Nephron progenitor cell (in vitro differentiated cells): ENCODE measurements at regions not wholly inside any gene's neighbourhood (a gene's known extent, or its start where the extent isn't known, plus 50 kb on each side); places are given as distances from the start of the nearest gene placed in this dataset.

Source experiments
- DNase-seq: peaks from one replicate; pipeline ENCODE4 v3.0.0; 2021
- H3K27ac Mint-ChIP-seq: 2 replicates; pipeline ENCODE4 v1.8.0; 2021; ENCODE audit warnings: mild to moderate bottlenecking, moderate library complexity, mixed read lengths
- H3K27me3 Mint-ChIP-seq: 2 replicates; pipeline ENCODE4 v1.8.0; 2021; ENCODE audit warnings: mild to moderate bottlenecking, low read depth, mixed read lengths; ENCODE audit not compliant: poor library complexity
- H3K36me3 Mint-ChIP-seq: 2 replicates; pipeline ENCODE4 v1.8.0; 2021; ENCODE audit warnings: low read depth, mixed read lengths
- H3K4me1 Mint-ChIP-seq: 2 replicates; pipeline ENCODE4 v1.8.0; 2021; ENCODE audit warnings: mixed read lengths
- H3K4me3 Mint-ChIP-seq: 2 replicates; pipeline ENCODE4 v1.8.0; 2021; ENCODE audit warnings: mild to moderate bottlenecking, moderate library complexity, mixed read lengths
- H3K9me3 Mint-ChIP-seq: 2 replicates; pipeline ENCODE4 v1.8.0; 2021; ENCODE audit warnings: mild to moderate bottlenecking, moderate library complexity, mixed read lengths
- TF ChIP-seq, protein P1 (sequence below): fragments of 200-600 bp; sonication (generic); IDR thresholded peaks from 2 replicates; pipeline ENCODE4 v1.5.0; 2021; ENCODE audit warnings: antibody characterized with exemption

DNA sequence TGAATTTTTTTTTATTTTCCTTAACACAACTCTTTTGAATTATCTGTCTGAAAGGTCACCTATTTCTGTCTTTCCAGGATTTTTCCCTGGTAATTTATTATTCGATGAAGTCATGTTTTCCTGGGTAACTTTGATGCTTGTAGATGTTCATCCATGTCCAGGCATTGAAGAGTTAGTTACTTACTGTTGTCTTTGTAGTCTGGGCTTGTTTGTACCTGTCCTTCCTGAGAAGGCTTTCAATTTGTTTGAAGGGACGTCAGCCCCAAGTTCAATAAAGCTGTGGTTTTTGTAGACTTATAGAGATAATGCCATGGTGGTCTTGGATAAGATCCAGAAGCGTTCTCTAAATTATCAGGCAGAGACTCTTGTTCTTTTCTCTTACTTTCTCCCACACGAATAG lies 252.4 kb upstream of the ARHGAP24 start:
- TF ChIP-seq, protein P1, sequence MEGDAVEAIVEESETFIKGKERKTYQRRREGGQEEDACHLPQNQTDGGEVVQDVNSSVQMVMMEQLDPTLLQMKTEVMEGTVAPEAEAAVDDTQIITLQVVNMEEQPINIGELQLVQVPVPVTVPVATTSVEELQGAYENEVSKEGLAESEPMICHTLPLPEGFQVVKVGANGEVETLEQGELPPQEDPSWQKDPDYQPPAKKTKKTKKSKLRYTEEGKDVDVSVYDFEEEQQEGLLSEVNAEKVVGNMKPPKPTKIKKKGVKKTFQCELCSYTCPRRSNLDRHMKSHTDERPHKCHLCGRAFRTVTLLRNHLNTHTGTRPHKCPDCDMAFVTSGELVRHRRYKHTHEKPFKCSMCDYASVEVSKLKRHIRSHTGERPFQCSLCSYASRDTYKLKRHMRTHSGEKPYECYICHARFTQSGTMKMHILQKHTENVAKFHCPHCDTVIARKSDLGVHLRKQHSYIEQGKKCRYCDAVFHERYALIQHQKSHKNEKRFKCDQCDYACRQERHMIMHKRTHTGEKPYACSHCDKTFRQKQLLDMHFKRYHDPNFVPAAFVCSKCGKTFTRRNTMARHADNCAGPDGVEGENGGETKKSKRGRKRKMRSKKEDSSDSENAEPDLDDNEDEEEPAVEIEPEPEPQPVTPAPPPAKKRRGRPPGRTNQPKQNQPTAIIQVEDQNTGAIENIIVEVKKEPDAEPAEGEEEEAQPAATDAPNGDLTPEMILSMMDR = no peak
- no peaks in the 10 kb centered on the region for H3K36me3 Mint-ChIP-seq
- H3K4me1 Mint-ChIP-seq = no peaks in the 10 kb centered on the region
- H3K27me3 Mint-ChIP-seq = peaks cover 5% of the 10 kb centered on the region
- no peak overlapping the region for H3K27ac Mint-ChIP-seq
- no peak overlapping the region for H3K4me3 Mint-ChIP-seq
- DNase-seq = no peak
- peaks cover 23% of the 10 kb centered on the region for H3K9me3 Mint-ChIP-seq

DNA sequence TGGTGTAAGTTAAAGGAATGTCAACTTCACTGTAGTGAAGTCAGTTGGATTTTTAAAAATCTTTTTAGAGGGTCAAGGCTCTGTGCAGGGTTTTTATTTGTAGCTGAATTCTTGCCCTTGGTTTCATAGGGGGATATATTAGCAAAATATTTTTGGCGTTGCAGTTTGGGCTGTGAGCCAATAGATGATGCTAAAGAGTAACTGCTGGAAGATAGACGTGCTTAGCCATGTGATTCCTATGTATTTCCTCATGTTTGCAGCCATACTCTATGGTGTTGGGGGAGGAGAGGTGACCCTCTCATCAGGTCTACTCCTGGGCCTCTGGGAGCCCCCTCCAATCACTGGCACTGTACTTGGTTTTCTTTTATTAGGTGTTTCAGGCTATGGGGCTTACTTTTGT lies 246.7 kb upstream of the ARHGAP24 start:
- Mint-ChIP-seq H3K4me1 (no peaks in the 10 kb centered on the region), H3K4me3 (no peak overlapping the region), H3K27ac (no peak overlapping the region), H3K36me3 (no peaks in the 10 kb centered on the region), H3K9me3 (peaks cover 16% of the 10 kb centered on the region), H3K27me3 (peaks cover 5% of the 10 kb centered on the region)
- no peak for DNase-seq
- TF ChIP-seq, protein P1 = no peak

DNA sequence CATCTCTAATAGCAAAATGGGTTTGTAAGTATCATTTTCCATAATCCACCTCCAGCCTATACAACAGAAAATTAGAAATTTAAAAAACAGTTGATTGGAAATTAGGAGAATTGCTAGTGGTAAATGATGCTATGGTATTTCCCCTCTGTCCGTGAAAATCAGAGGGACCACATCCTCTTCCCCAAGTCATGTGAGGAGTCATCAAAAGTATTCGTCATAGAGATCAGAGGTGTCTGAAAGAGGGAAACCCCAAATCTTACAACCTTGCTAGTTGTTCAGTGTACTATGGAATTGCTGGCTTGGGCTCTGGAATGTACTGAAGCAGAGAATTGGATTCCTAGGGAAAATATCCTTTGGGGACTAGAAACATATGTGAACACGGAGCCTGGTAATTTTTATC lies 241.4 kb upstream of the ARHGAP24 start:
- no peak overlapping the region for H3K4me3 Mint-ChIP-seq
- TF ChIP-seq, protein P1 = no peak
- no peak for DNase-seq
- H3K27me3 Mint-ChIP-seq = no peaks in the 10 kb centered on the region
- H3K4me1 Mint-ChIP-seq = no peaks in the 10 kb centered on the region
- no peak overlapping the region for H3K27ac Mint-ChIP-seq
- no peaks in the 10 kb centered on the region for H3K36me3 Mint-ChIP-seq
- H3K9me3 Mint-ChIP-seq = no peaks in the 10 kb centered on the region

DNA sequence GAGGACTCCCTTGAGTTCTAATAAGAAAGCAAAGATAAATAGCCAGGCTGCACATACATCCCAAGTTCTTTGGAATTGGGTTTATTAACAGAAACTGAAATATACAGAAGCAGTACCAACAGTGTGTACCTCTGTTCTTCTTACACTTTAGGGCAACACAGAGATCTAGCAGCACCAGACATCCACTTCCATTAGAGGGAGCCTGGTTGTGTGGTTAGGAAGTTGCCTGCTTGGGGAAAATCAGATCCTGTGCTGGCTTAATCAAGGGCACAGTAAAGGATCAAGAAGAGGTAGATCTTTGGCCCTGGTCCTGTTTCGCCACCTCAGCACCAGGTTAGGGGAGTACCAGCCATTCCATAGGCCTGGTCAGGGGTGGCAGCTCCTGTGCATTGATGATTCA lies 231.1 kb upstream of the ARHGAP24 start:
- DNase-seq = no peak
- H3K36me3 Mint-ChIP-seq = no peaks in the 10 kb centered on the region
- H3K4me3 Mint-ChIP-seq = no peak overlapping the region
- peaks cover 10% of the 10 kb centered on the region for H3K27me3 Mint-ChIP-seq
- H3K4me1 Mint-ChIP-seq = no peaks in the 10 kb centered on the region
- TF ChIP-seq, protein P1 = no peak
- H3K9me3 Mint-ChIP-seq = no peaks in the 10 kb centered on the region
- H3K27ac Mint-ChIP-seq = no peak overlapping the region

DNA sequence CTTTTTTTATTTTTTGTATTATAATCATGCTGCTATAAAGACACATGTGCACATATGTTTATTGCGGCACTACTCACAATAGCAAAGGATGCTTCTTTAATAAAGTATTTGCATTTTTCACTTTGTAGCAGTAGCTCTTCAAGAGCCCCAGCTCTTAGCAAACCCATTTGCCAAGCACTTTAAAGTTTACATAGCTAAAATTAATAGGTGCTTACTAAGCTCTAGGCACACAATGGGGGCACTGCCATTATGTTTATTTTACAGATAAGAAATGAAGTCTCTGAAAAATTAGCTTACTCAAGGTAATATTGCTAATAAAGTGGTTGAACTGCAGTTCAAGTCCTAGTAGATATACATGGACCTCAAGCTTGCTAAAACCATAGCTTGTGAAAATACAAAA lies 230.3 kb upstream of the ARHGAP24 start:
- H3K27ac Mint-ChIP-seq = no peak overlapping the region
- no peaks in the 10 kb centered on the region for H3K4me1 Mint-ChIP-seq
- no peak overlapping the region for H3K4me3 Mint-ChIP-seq
- peaks cover 12% of the 10 kb centered on the region for H3K27me3 Mint-ChIP-seq
- TF ChIP-seq, protein P1 = no peak
- H3K9me3 Mint-ChIP-seq = no peaks in the 10 kb centered on the region
- H3K36me3 Mint-ChIP-seq = no peaks in the 10 kb centered on the region
- no peak for DNase-seq

DNA sequence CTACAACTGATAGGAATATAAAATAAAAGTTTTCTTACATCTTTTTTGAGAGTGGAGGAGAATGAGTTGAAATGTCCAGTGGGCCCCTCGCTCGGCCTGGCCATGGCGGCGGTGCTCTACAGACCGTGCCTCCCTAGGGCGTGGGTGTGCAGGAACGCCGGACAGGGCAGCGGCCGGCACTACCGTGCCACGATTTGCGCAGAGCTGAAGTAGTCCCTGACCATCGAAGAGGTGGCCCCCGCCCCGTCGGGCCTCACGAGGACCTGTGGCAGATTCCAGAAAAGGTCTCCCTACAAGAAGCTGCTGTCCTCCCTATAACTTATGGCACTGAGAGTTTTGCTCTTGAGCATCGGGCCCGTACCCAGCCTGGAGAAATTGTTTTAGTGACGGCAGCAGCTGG lies 228.9 kb upstream of the ARHGAP24 start:
- TF ChIP-seq, protein P1 = no peak
- H3K27me3 Mint-ChIP-seq = peaks cover 14% of the 10 kb centered on the region

More for the DNA sequence above, 228.9 kb upstream of the ARHGAP24 start:
- DNase-seq = no peak
- no peaks in the 10 kb centered on the region for H3K9me3 Mint-ChIP-seq
- no peaks in the 10 kb centered on the region for H3K36me3 Mint-ChIP-seq
- no peaks in the 10 kb centered on the region for H3K4me1 Mint-ChIP-seq
- no peak overlapping the region for H3K27ac Mint-ChIP-seq
- H3K4me3 Mint-ChIP-seq = no peak overlapping the region
